GM10248 (cell line): ENCODE measurements at regions not wholly inside any gene's neighbourhood (a gene's known extent, or its start where the extent isn't known, plus 50 kb on each side); places are given as distances from the start of the nearest gene placed in this dataset.

Experiments
- CTCF ChIA-PET: fragments of 300-600 bp; sonication (Branson Sonifier 250); formaldehyde crosslinking; extraction: SDS; loops from one replicate; lab custom pipeline; 2021; ENCODE audit warnings: antibody characterized with exemption; lab: Yijun Ruan, JAX
- POLR2A ChIA-PET: fragments of 350-650 bp; sonication (Branson Sonifier 250); formaldehyde crosslinking; extraction: SDS; loops from one replicate; lab custom pipeline; 2020; ENCODE audit warnings: antibody characterized with exemption; lab: Yijun Ruan, JAX
- DNase-seq: peaks from one replicate; pipeline ENCODE4 v3.0.0; 2012; ENCODE audit errors: extremely low spot score
- CTCF ChIP-seq: IDR thresholded peaks from 2 replicates; pipeline ENCODE4 v1.5.1; 2012; ENCODE audit warnings: mild to moderate bottlenecking, low read depth; ENCODE audit errors: extremely low read depth, missing control alignments, control extremely low read depth

GRCh38 chr4:180788729-180789128, 1454.5 kb upstream of the TENM3 start:
- ChIA-PET POLR2A (no interaction called here), CTCF (no interaction called here)
- TF ChIP-seq CTCF: no peak
- DNase-seq: no peak

DNA sequence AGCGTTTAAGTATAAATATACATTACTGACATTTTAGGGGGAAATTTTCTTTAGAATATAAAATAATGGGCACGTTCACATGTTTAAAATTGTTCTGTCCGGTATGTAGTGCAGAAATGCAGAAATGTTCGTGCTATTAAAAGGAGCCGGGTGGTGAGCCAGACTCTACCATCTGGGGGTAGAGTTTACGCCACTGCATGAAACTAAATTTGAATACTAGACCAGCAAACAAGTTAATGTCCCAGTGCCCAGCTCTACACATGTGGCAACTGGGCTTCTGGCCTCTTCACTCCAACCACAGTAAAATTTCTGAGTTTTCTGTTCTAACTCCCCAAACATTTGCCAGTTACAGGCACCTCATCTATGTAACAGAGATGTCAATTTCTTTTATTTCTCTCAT, 1453.3 kb upstream of the TENM3 start:
- no peak for TF ChIP-seq CTCF
- no peak for DNase-seq
- ChIA-PET POLR2A (no interaction called here), CTCF (no interaction called here)

DNA sequence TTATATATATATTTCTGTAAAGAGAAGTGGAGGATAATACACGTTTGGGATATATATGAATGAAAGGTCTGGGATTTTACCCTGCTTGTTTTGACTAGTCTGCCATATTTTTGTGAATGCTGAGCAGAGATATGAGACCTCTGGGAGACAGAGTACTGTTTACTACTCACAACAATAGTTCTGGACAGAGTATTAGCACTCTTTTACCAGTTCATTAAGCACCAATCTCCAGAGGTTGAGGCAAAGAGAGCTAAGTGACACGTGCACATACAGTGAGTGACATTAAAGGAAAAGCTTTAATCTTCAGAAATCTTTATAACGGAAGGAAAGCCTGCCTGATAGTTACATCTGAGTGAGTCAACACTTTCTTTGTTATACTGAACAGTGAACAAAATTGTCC, 1452.7 kb upstream of the TENM3 start:
- POLR2A ChIA-PET: no interaction called here
- TF ChIP-seq CTCF: no peak
- no peak for DNase-seq
- CTCF ChIA-PET: no interaction called here

DNA sequence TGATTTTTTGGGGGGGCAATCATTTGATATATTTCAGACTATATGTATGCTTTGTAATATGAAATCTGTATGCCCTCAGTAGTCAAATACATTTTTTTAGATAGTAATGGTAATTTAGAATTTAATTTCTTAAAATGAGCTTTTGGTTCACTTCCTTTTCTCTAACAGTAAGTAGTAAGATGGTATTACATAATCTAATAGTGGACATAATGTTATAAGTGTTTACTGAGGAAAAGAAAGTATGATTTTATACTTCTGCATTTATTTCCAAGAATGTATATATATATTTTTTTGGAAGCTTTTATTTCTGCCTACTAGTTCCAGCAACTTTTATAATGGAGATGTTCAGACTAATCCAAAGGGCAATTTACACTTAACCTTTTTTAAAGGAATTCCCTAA, 1450.7 kb upstream of the TENM3 start:
- TF ChIP-seq CTCF: no peak
- ChIA-PET CTCF (interaction anchor here (0.7 to 1.2 kb wide), 3 partner anchors 8 to 13 kb away, joined by 3 read pairs; no protein-coding TSS in a partner anchor), POLR2A (no interaction called here)
- no peak for DNase-seq

- CTCF ChIA-PET: no interaction called here
- POLR2A ChIA-PET: no interaction called here
- no peak for TF ChIP-seq CTCF
- DNase-seq: no peak
These were observed 1448.9 kb upstream of the TENM3 start for GRCh38 chr4:180794333-180794732.

GRCh38 chr4:180798036-180798577, 1445.1 kb upstream of the TENM3 start:
- no peak for TF ChIP-seq CTCF
- CTCF ChIA-PET: interaction anchor here (1.5 kb wide), 1 partner anchor 37 kb away, joined by 4 read pairs; no protein-coding TSS in a partner anchor
- POLR2A ChIA-PET: no interaction called here
- no peak for DNase-seq
